ENCODE measurements at regions not wholly inside any gene's neighbourhood (a gene's known extent, or its start where the extent isn't known, plus 50 kb on each side); places are given as distances from the start of the nearest gene placed in this dataset.

- TF ChIP-seq JUNB (IDR thresholded peaks at IDR 0.05; ENCODE audit: unreplicated experiment), result no peak
- no peak for TF ChIP-seq STAT1 (IDR thresholded peaks at IDR 0.05; ENCODE audit: unreplicated experiment)
- TF ChIP-seq ZNF331 (CRISPR knock-in tag; IDR thresholded peaks at IDR 0.05; ENCODE audit: low read depth), result no peak
- TF ChIP-seq REST (IDR thresholded peaks at IDR 0.05; ENCODE audit: unreplicated experiment), result no peak
- no peak for TF ChIP-seq ETS1 (IDR thresholded peaks at IDR 0.05)
These were observed 141.4 kb upstream of the TMEM196 start (continued) for GRCh38 chr7:19914866-19915265.

- H3K36me3 ChIP-seq (ENCODE audit: insufficient read depth), result peaks cover 4% of the 10 kb centered on the region; the same call in 1 of the 2 replicates
- H3K4me2 ChIP-seq, result no peak overlapping the region
- H3K9me3 Mint-ChIP-seq, result peaks cover 48% of the 10 kb centered on the region
- no peak overlapping the region for H3K27ac ChIP-seq (ENCODE audit: low read depth)
- ATAC-seq (no peak), DNase-seq (ENCODE audit: low spot score) (no peak)
- H3F3A ChIP-seq (replicated peaks; ENCODE audit: low read depth), result no peaks in the 10 kb centered on the region
- H3K36me3 Mint-ChIP-seq (ENCODE audit: low read depth), result peaks cover 19% of the 10 kb centered on the region; the same call in 2 of the 3 replicates
- no peaks in the 10 kb centered on the region for H3K27me3 ChIP-seq (ENCODE audit: insufficient read depth)
- H4K20me1 ChIP-seq (replicated peaks; ENCODE audit: insufficient read depth), result no peaks in the 10 kb centered on the region
- H3K4me3 ChIP-seq, result no peak overlapping the region
- no peak overlapping the region for H3K4me3 Mint-ChIP-seq
- H3K4me1 ChIP-seq (ENCODE audit: insufficient read depth), result no peaks in the 10 kb centered on the region
- no peaks in the 10 kb centered on the region for H3K4me1 Mint-ChIP-seq
- H3K27me3 Mint-ChIP-seq (ENCODE audit: insufficient read depth, low read depth, poor library complexity), result no peaks in the 10 kb centered on the region
- no peaks in the 10 kb centered on the region for H3K79me2 ChIP-seq (replicated peaks; ENCODE audit: insufficient read depth)
- no peaks in the 10 kb centered on the region for H3K9me2 ChIP-seq (ENCODE audit: insufficient read depth)
- no peak overlapping the region for H3K27ac Mint-ChIP-seq
- H2AFZ ChIP-seq, result no peak overlapping the region
- TF ChIP-seq ZNF331 (CRISPR knock-in tag; IDR thresholded peaks at IDR 0.05; ENCODE audit: low read depth) (no peak), NANOG (IDR thresholded peaks at IDR 0.05; ENCODE audit: borderline replicate concordance) (no peak), POLR2AphosphoS5 (IDR thresholded peaks at IDR 0.05; ENCODE audit: low read depth) (no peak), ZNF462 (CRISPR knock-in tag; IDR thresholded peaks at IDR 0.05) (no peak), EZH2phosphoT487 (IDR thresholded peaks at IDR 0.05; ENCODE audit: unreplicated experiment) (no peak), CREB1 (CRISPR knock-in tag; IDR thresholded peaks at IDR 0.05; ENCODE audit: low read depth) (no peak), STAT1 (IDR thresholded peaks at IDR 0.05; ENCODE audit: unreplicated experiment) (no peak), ZNF114 (CRISPR knock-in tag; IDR thresholded peaks at IDR 0.05) (no peak), REST (IDR thresholded peaks at IDR 0.05; ENCODE audit: unreplicated experiment) (no peak)
These were observed 126.7 kb upstream of the TMEM196 start for GRCh38 chr7:19900118-19900517.

Data from GM23338 (cell line).